ENCODE measurements at regions not wholly inside any gene's neighbourhood (a gene's known extent, or its start where the extent isn't known, plus 50 kb on each side); places are given as distances from the start of the nearest gene placed in this dataset.

- H3K9me3 ChIP-seq (ENCODE audit: control insufficient read depth, insufficient read depth, low read length) = no peaks in the 10 kb centered on the region
- no peak for DNase-seq (ENCODE audit: low read depth, low spot score)
- ChIA-PET POLR2A (no interaction called here), CTCF (interaction anchor here (0.5 kb wide), 1 partner anchor 282 kb away, joined by 4 read pairs; no protein-coding TSS in a partner anchor)
- H3K27me3 ChIP-seq (ENCODE audit: control insufficient read depth, insufficient read depth, low read length) = no peaks in the 10 kb centered on the region
- no peak overlapping the region for H3K4me3 ChIP-seq (ENCODE audit: low read depth, low read length)
- no peak for TF ChIP-seq CTCF (IDR thresholded peaks at IDR 0.05; ENCODE audit: low read depth, low read length)
- no peak overlapping the region for H3K27ac ChIP-seq (ENCODE audit: low read depth, low read length)
Observed at GRCh38 chr6:159351707-159352106, 182.5 kb downstream of the FNDC1 start.

DNA sequence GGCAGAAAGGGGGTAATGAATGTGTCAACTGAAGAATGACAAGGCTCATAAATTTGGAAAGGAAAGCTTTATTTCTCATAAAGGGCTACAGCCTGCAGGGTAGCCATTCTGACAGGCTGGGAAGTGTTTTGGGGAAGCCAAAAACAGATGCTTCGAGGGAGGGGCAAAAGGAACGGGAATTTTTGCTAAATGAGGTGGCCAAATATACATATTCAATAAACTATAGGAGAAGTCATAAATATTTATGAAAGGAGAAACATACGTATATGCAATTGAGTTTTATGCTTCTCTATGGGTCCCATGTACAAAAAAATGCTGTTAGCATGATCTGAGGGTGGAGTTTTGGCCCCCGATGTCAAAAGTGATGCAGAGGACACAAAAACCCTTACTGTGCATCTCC lies 180.7 kb downstream of the FNDC1 start:
- Histone ChIP-seq H3K27me3 (ENCODE audit: control insufficient read depth, insufficient read depth, low read length) (no peaks in the 10 kb centered on the region), H3K27ac (ENCODE audit: low read depth, low read length) (no peak overlapping the region), H3K9me3 (ENCODE audit: control insufficient read depth, insufficient read depth, low read length) (no peaks in the 10 kb centered on the region), H3K4me3 (ENCODE audit: low read depth, low read length) (no peak overlapping the region)
- no peak for DNase-seq (ENCODE audit: low read depth, low spot score)
- no peak for TF ChIP-seq CTCF (IDR thresholded peaks at IDR 0.05; ENCODE audit: low read depth, low read length)
- ChIA-PET POLR2A (no interaction called here), CTCF (no interaction called here)

GRCh38 chr6:159343709-159344108 lies 174.5 kb downstream of the FNDC1 start:
- H3K4me3 ChIP-seq (ENCODE audit: low read depth, low read length) = no peak overlapping the region
- no peaks in the 10 kb centered on the region for H3K9me3 ChIP-seq (ENCODE audit: control insufficient read depth, insufficient read depth, low read length)
- TF ChIP-seq CTCF (IDR thresholded peaks at IDR 0.05; ENCODE audit: low read depth, low read length) = no peak
- H3K27ac ChIP-seq (ENCODE audit: low read depth, low read length) = no peak overlapping the region
- no peak for DNase-seq (ENCODE audit: low read depth, low spot score)
- H3K27me3 ChIP-seq (ENCODE audit: control insufficient read depth, insufficient read depth, low read length) = no peaks in the 10 kb centered on the region
- ChIA-PET POLR2A (no interaction called here), CTCF (no interaction called here)

- TF ChIP-seq CTCF (IDR thresholded peaks at IDR 0.05; ENCODE audit: low read depth, low read length) = no peak
- ChIA-PET POLR2A (no interaction called here), CTCF (no interaction called here)
- Histone ChIP-seq H3K9me3 (ENCODE audit: control insufficient read depth, insufficient read depth, low read length) (no peaks in the 10 kb centered on the region; the same call in 1 of the 2 replicates), H3K4me3 (ENCODE audit: low read depth, low read length) (no peak overlapping the region), H3K27ac (ENCODE audit: low read depth, low read length) (no peak overlapping the region), H3K27me3 (ENCODE audit: control insufficient read depth, insufficient read depth, low read length) (no peaks in the 10 kb centered on the region)
- DNase-seq (ENCODE audit: low read depth, low spot score) = no peak
Observed at GRCh38 chr6:159342146-159342545, 172.9 kb downstream of the FNDC1 start.

- Histone ChIP-seq H3K4me3 (ENCODE audit: low read depth, low read length) (no peak overlapping the region), H3K27ac (ENCODE audit: low read depth, low read length) (no peak overlapping the region), H3K27me3 (ENCODE audit: control insufficient read depth, insufficient read depth, low read length) (no peaks in the 10 kb centered on the region), H3K9me3 (ENCODE audit: control insufficient read depth, insufficient read depth, low read length) (no peaks in the 10 kb centered on the region; the same call in 1 of the 2 replicates)
- ChIA-PET CTCF (no interaction called here), POLR2A (no interaction called here)
- TF ChIP-seq CTCF (IDR thresholded peaks at IDR 0.05; ENCODE audit: low read depth, low read length) = no peak
- DNase-seq (ENCODE audit: low read depth, low spot score) = no peak
Observed at GRCh38 chr6:159334068-159334467, 164.9 kb downstream of the FNDC1 start.
